Peyer's patch (tissue), 4 donors: ENCODE measurements at regions not wholly inside any gene's neighbourhood (a gene's known extent, or its start where the extent isn't known, plus 50 kb on each side); places are given as distances from the start of the nearest gene placed in this dataset.
"Not testable (repeated sequence)": the region's sequence is repeated elsewhere in the genome, so short reads cannot be mapped to it uniquely, and the experiment has no call there.

Experiments used
- DNase-seq, 3 donors: peaks; one replicate each; pipeline ENCODE4 v3.0.0-alpha.2; 2017 to 2019
- H3K27ac ChIP-seq, 4 donors: fragments of 200-600 bp; sonication (generic); one replicate each; pipeline ENCODE4 v1.5.1; 2016 to 2019
- H3K27me3 ChIP-seq, 2 donors: fragments of 200-600 bp; sonication (generic); one replicate each; pipeline ENCODE4 v1.5.1; 2019
- H3K36me3 ChIP-seq, 3 donors: fragments of 200-600 bp; sonication (generic); one replicate each; pipeline ENCODE4 v1.5.1; 2016 to 2019
- H3K4me1 ChIP-seq, 4 donors: fragments of 200-600 bp; sonication (generic); one replicate each; pipeline ENCODE4 v1.5.1; 2016 to 2019
- H3K4me3 ChIP-seq, 4 donors: fragments of 200-600 bp; sonication (generic); 1 replicate in 3 of 4; 2 replicates in 1 of 4; pipeline ENCODE4 v1.5.1; 2016 to 2019; ENCODE audit warnings: mild to moderate bottlenecking in 1 of 4
- H3K9me3 ChIP-seq, 4 donors: fragments of 200-600 bp; sonication (generic); one replicate each; pipeline ENCODE4 v1.5.1; 2016 to 2019; ENCODE audit warnings: mild to moderate bottlenecking in 1 of 4
- POLR2A ChIP-seq, 2 donors: fragments of 450-650 bp; IDR thresholded peaks; one replicate each; pipeline ENCODE4 v1.5.1; 2017; ENCODE audit warnings: antibody characterized with exemption in 2 of 2, mild to moderate bottlenecking in 2 of 2, moderate library complexity in 2 of 2
- TF ChIP-seq, protein P1 (sequence below), 6 experiments: fragments of 450-650 bp in 4 of 6; fragments of 200-600 bp in 2 of 6; sonication (generic) in 1 of 6; IDR thresholded peaks; one replicate each; pipeline ENCODE4 v1.5.1; 2017 to 2019; ENCODE audit warnings: antibody characterized with exemption in 6 of 6, mild to moderate bottlenecking in 3 of 6, moderate library complexity in 1 of 6

DNA sequence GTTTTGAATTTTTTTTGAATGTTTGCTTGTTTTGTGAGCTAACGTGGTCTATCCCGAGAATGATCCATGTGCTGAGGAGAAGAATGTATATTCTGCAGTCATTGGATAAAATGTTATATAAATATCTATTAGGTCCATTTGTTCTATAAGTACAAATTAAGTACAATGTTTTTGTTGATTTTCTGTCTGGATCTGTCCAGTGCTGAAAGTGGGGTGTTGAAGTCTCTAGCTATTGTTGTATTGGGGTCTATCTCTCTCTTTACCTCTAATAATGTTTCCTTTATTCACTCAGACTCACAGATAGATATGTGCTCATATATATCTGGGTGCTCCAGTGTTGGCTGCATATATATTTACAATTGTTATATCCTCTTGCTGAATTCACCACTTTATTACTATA is 144.8 kb upstream of the SETMAR start:
- DNase-seq = no peak
- H3K27me3 ChIP-seq = no peaks in the 10 kb centered on the region
- H3K4me3 ChIP-seq = no peak overlapping the region
- no peaks in the 10 kb centered on the region for H3K9me3 ChIP-seq
- TF ChIP-seq POLR2A (IDR thresholded peaks at IDR 0.05) = no peak
- TF ChIP-seq, protein P1, sequence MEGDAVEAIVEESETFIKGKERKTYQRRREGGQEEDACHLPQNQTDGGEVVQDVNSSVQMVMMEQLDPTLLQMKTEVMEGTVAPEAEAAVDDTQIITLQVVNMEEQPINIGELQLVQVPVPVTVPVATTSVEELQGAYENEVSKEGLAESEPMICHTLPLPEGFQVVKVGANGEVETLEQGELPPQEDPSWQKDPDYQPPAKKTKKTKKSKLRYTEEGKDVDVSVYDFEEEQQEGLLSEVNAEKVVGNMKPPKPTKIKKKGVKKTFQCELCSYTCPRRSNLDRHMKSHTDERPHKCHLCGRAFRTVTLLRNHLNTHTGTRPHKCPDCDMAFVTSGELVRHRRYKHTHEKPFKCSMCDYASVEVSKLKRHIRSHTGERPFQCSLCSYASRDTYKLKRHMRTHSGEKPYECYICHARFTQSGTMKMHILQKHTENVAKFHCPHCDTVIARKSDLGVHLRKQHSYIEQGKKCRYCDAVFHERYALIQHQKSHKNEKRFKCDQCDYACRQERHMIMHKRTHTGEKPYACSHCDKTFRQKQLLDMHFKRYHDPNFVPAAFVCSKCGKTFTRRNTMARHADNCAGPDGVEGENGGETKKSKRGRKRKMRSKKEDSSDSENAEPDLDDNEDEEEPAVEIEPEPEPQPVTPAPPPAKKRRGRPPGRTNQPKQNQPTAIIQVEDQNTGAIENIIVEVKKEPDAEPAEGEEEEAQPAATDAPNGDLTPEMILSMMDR (IDR thresholded peaks at IDR 0.05) = no peak
- no peak overlapping the region for H3K27ac ChIP-seq
- no peaks in the 10 kb centered on the region for H3K4me1 ChIP-seq
- no peaks in the 10 kb centered on the region for H3K36me3 ChIP-seq

DNA sequence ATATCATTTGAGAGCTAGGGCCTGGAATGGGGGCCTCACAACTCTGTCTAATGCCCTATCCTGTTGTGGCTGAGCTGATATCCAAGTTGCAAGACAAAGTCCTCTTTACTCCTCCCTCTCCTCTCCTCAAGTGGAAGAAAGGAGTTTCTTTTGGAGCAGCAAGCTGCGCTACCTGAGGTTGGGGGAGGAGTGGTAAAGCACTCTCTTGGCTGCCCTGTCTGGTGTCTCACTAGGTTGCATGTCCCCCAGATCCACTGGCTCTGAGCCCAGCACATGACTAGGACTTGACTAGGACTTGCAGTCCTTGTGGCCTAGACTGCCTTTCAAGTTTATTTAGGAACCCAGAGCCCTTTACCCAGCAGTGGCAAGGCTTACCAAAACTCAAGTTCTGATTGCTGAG is 141.1 kb upstream of the SETMAR start:
- Histone ChIP-seq H3K36me3 (no peaks in the 10 kb centered on the region), H3K9me3 (peaks cover 0 to 4% (median 0%) of the 10 kb centered on the region in 4 donors), H3K27ac (no peak overlapping the region), H3K4me3 (no peak overlapping the region), H3K27me3 (no peaks in the 10 kb centered on the region), H3K4me1 (no peaks in the 10 kb centered on the region)
- no peak for DNase-seq
- TF ChIP-seq POLR2A (IDR thresholded peaks at IDR 0.05) = no peak
- TF ChIP-seq, protein P1 (IDR thresholded peaks at IDR 0.05) = no peak

DNA sequence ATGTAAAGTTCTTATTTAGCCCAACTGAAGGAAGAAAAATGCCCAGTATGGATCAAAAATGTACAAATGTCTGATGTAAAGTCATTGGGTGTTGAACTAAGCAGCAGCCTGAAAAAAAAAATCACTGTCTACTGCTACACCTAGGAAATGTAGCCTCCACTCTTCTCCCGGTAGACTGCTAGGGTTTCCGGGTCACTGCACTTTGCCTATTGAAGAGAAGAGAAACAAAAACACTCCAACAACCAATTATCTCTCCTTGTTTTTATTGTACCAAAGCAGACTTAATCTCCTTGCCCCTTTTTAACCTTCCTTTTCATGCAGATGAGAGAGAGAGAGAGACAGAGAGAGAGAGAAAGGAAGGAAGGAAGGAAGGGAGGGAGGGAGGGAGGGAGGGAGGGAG is 140.2 kb upstream of the SETMAR start:
- Histone ChIP-seq H3K9me3 (peaks cover 0 to 4% (median 0%) of the 10 kb centered on the region in 4 donors), H3K36me3 (no peaks in the 10 kb centered on the region), H3K27ac (no peak overlapping the region), H3K27me3 (no peaks in the 10 kb centered on the region), H3K4me3 (no peak overlapping the region), H3K4me1 (no peaks in the 10 kb centered on the region)
- no peak for TF ChIP-seq POLR2A (IDR thresholded peaks at IDR 0.05)
- TF ChIP-seq, protein P1 (IDR thresholded peaks at IDR 0.05) = no peak
- no peak for DNase-seq

DNA sequence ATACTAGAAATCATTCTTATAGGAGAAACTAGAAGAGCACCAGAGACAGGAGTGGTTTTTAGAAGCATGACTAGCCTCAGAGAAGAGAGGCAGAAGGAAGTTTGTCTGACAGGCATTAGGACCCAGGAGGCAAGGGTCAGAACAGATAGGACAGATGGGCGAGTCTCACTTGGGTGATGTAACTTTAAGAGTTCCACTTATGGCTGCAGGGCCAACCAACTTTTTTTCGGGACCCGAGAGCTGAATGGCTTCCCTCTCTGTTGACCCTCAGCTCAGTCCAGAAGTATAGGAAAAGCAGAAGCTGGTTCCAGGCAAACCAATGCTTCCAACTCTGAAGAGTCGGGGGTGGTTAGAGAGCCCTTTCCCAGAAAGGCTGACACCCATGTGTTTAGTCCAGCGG is 136.6 kb upstream of the SETMAR start:
- peaks cover 0 to 4% (median 0%) of the 10 kb centered on the region in 4 donors for H3K9me3 ChIP-seq
- no peaks in the 10 kb centered on the region for H3K27me3 ChIP-seq
- no peak overlapping the region for H3K4me3 ChIP-seq
- no peak for DNase-seq
- H3K36me3 ChIP-seq = no peaks in the 10 kb centered on the region
- H3K27ac ChIP-seq = no peak overlapping the region
- no peaks in the 10 kb centered on the region for H3K4me1 ChIP-seq
- TF ChIP-seq, protein P1 (IDR thresholded peaks at IDR 0.05) = no peak
- TF ChIP-seq POLR2A (IDR thresholded peaks at IDR 0.05) = no peak

DNA sequence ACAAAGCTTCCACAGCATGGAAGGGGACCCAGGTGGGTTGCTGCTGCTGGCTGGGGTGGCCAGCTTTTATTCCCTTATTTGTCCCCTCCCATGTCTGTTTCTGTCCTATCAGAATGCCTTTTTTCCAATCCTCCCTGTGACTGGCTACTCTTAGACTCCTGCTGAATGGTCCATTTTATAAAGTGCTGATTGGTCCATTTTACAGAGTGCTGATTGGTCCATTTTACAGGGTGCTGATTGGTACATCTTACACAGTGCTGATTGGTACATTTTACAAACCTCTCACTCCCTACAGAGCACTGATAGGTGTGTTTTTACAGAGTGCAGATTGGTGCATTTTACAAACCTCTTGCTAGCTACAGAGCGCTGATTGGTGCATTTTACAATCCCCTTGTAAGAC is 135.9 kb upstream of the SETMAR start:
- DNase-seq, H3K4me3 ChIP-seq, H3K27ac ChIP-seq, H3K27me3 ChIP-seq, H3K4me1 ChIP-seq, H3K36me3 ChIP-seq, H3K9me3 ChIP-seq: not testable (repeated sequence)

DNA sequence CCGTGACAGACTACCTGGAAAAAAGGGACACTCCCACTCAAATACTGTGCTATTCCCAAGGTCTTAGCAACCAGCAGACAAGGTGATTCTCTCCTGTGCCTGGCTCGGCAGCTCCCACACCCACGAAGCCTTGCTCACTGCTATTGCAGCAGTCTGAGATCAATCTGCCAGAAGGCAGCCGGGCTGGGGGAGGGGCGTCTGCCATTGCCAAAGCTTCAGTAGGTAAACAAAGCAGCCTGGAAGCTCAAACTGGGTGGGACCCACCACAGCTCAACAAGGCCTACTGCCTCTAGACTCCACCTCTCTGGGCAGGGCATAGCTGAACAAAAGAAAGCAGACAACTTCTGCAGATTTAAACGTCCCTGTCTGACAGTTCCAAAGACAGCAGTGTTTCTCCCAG is 128.4 kb upstream of the SETMAR start:
- Histone ChIP-seq H3K4me1 (no peaks in the 10 kb centered on the region), H3K36me3 (no peaks in the 10 kb centered on the region), H3K9me3 (no peaks in the 10 kb centered on the region), H3K27me3 (no peaks in the 10 kb centered on the region), H3K4me3 (no peak overlapping the region), H3K27ac (no peak overlapping the region)
- no peak for DNase-seq
- TF ChIP-seq POLR2A (IDR thresholded peaks at IDR 0.05) = no peak
- TF ChIP-seq, protein P1 (IDR thresholded peaks at IDR 0.05) = no peak
